Ovary (tissue), 3 donors: ENCODE measurements at regions not wholly inside any gene's neighbourhood (a gene's known extent, or its start where the extent isn't known, plus 50 kb on each side); places are given as distances from the start of the nearest gene placed in this dataset.

Experiments
- CTCF ChIP-seq, 3 donors: fragments of 450-650 bp in 2 of 3; fragments of 200-600 bp in 1 of 3; IDR thresholded peaks; one replicate each; pipeline versions ENCODE4 v1.5.1 to v1.8.0; 2016 to 2022; ENCODE audit warnings: antibody characterized with exemption in 3 of 3, mild to moderate bottlenecking in 1 of 3
- EP300 ChIP-seq: sonication (generic); formaldehyde crosslinking; IDR thresholded peaks from one replicate; pipeline ENCODE4 v1.6.1; 2017; ENCODE audit warnings: antibody characterized with exemption
- donor health status: DM: no; HTN: no; CAD: no.

DNA sequence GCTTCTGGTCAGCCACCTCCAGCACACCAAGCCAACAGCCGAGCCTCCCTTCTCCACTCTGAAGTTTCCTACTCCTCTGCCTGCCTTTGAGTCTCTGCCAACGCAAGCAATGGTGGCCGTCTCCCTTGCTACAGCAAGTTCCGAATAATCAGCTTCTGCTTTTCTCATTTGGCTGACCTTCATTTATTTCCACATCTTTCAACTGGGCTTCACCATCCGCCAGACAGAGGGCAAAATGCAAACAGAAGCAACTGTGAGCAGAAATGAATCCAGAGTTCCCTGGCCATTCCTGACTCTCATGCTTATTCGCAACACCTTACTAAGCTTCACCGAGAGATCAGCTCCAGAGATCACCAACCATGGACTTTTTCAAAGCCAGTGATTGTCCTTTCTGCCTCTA is 621.0 kb downstream of the NPHP4 start:
- TF ChIP-seq CTCF (IDR thresholded peaks at IDR 0.05), result no peak
- TF ChIP-seq EP300, result no peak
